CD14-positive monocyte (primary cell): ENCODE measurements at regions not wholly inside any gene's neighbourhood (a gene's known extent, or its start where the extent isn't known, plus 50 kb on each side); places are given as distances from the start of the nearest gene placed in this dataset.

ENCODE experiments used
- DNase-seq, 3 donors: peaks; one replicate each; pipeline ENCODE4 v3.0.0-alpha.2; 2011 to 2022
- H2AFZ ChIP-seq: 2 replicates; pipeline ENCODE4 v1.6.0; 2012; ENCODE audit warnings: mild to moderate bottlenecking, low read depth, low read length, inconsistent platforms; ENCODE audit not compliant: insufficient read depth, poor library complexity, severe bottlenecking
- H3K27ac ChIP-seq, 2 donors: 1 replicate in 1 of 2; 2 replicates in 1 of 2; pipeline ENCODE4 v1.5.1; 2012 to 2013; ENCODE audit warnings: low read length in 2 of 2, control low read depth in 1 of 2, inconsistent platforms in 1 of 2, low read depth in 1 of 2, mild to moderate bottlenecking in 1 of 2
- H3K27me3 ChIP-seq, 2 donors: one replicate each; pipeline versions ENCODE4 v1.6.0 to v1.6.1; 2011 to 2013; ENCODE audit warnings: low read length in 2 of 2; ENCODE audit not compliant: control insufficient read depth in 2 of 2, insufficient read depth in 2 of 2
- H3K36me3 ChIP-seq, 2 donors: replicated peaks in 1 of 2; 1 replicate in 1 of 2; 2 replicates in 1 of 2; pipeline versions ENCODE4 v1.5.1 to v1.6.1; 2012 to 2013; ENCODE audit warnings: low read length in 2 of 2, control low read depth in 1 of 2, inconsistent platforms in 1 of 2, mild to moderate bottlenecking in 1 of 2; ENCODE audit not compliant: insufficient read depth in 2 of 2, control insufficient read depth in 1 of 2
- H3K4me1 ChIP-seq, 2 donors: 1 replicate in 1 of 2; 2 replicates in 1 of 2; pipeline versions ENCODE4 v1.5.1 to v1.6.1; 2012 to 2013; ENCODE audit warnings: low read length in 2 of 2, control low read depth in 1 of 2, inconsistent platforms in 1 of 2, mild to moderate bottlenecking in 1 of 2, moderate library complexity in 1 of 2; ENCODE audit not compliant: insufficient read depth in 2 of 2, control insufficient read depth in 1 of 2
- H3K4me2 ChIP-seq: replicated peaks from 2 replicates; pipeline ENCODE3; 2012; ENCODE audit warnings: low read length, moderate library complexity, mild to moderate bottlenecking; ENCODE audit not compliant: poor library complexity, severe bottlenecking; ENCODE audit errors: extremely low read depth
- H3K4me3 ChIP-seq, 3 experiments: fragments of 200-600 bp in 1 of 3; sonication (generic) in 1 of 3; replicated peaks in 1 of 3; 1 replicate in 2 of 3; 2 replicates in 1 of 3; pipeline ENCODE4 v1.5.1; 2011 to 2013; ENCODE audit warnings: low read length in 3 of 3, mild to moderate bottlenecking in 3 of 3, control low read depth in 2 of 3, low read depth in 2 of 3, inconsistent platforms in 1 of 3, moderate library complexity in 1 of 3
- H3K79me2 ChIP-seq: 2 replicates; pipeline ENCODE4 v1.6.0; 2012; ENCODE audit warnings: mild to moderate bottlenecking, control low read depth, inconsistent platforms, low read length, moderate library complexity; ENCODE audit not compliant: insufficient read depth
- H3K9ac ChIP-seq: 2 replicates; pipeline ENCODE4 v1.6.0; 2017; ENCODE audit warnings: low read length, mild to moderate bottlenecking; ENCODE audit not compliant: insufficient read depth, poor library complexity, severe bottlenecking
- H3K9me3 ChIP-seq, 2 donors: replicated peaks in 1 of 2; 1 replicate in 1 of 2; 2 replicates in 1 of 2; pipeline versions ENCODE4 v1.5.1 to v1.6.1; 2012 to 2013; ENCODE audit warnings: low read length in 2 of 2, control low read depth in 1 of 2; ENCODE audit not compliant: control insufficient read depth in 1 of 2, insufficient read depth in 1 of 2
- H4K20me1 ChIP-seq: 2 replicates; pipeline ENCODE4 v1.6.0; 2012; ENCODE audit warnings: mild to moderate bottlenecking, low read length, control low read depth, moderate library complexity; ENCODE audit not compliant: insufficient read depth
- H3K27ac Mint-ChIP-seq, 7 donors: one replicate each; pipeline ENCODE4 v1.8.0; 2020; ENCODE audit warnings: mild to moderate bottlenecking in 7 of 7, mixed read lengths in 7 of 7, moderate library complexity in 6 of 7, inconsistent platforms in 2 of 7
- H3K27me3 Mint-ChIP-seq, 3 donors: one replicate each; pipeline ENCODE4 v1.8.0; 2021 to 2022; ENCODE audit warnings: low read depth in 3 of 3, mild to moderate bottlenecking in 3 of 3, mixed read lengths in 3 of 3, moderate library complexity in 3 of 3, inconsistent platforms in 1 of 3
- H3K36me3 Mint-ChIP-seq, 2 donors: one replicate each; pipeline ENCODE4 v1.8.0; 2020; ENCODE audit warnings: mixed read lengths in 2 of 2, inconsistent platforms in 1 of 2, mild to moderate bottlenecking in 1 of 2
- H3K4me1 Mint-ChIP-seq: one replicate; pipeline ENCODE4 v1.8.0; 2020; ENCODE audit warnings: mild to moderate bottlenecking, mixed read lengths
- H3K4me3 Mint-ChIP-seq, 2 donors: one replicate each; pipeline ENCODE4 v1.8.0; 2020; ENCODE audit warnings: mild to moderate bottlenecking in 2 of 2, mixed read lengths in 2 of 2, moderate library complexity in 1 of 2
- H3K9me3 Mint-ChIP-seq, 7 donors: one replicate each; pipeline ENCODE4 v1.8.0; 2020 to 2022; ENCODE audit warnings: mixed read lengths in 7 of 7, mild to moderate bottlenecking in 6 of 7, moderate library complexity in 6 of 7, inconsistent platforms in 2 of 7
- WGBS: methylation state at CpG from one replicate; pipeline ENCODE4 v1.1.5; 2013; ENCODE audit warnings: missing lambda C conversion rate; ENCODE audit not compliant: insufficient coverage; 5-methylcytosine and 5-hydroxymethylcytosine counted together
- intact Hi-C, 2 donors: fragments of 100-400 bp; cut with micrococcal nuclease; formaldehyde crosslinking; loops; one replicate each; pipeline versions ENCODE4 v1.15.0 to v1.15.1; 2023
- TF ChIP-seq, protein P1 (sequence below): fragments of 200-600 bp; IDR thresholded peaks from one replicate; pipeline ENCODE4 v1.8.0; 2022; ENCODE audit warnings: antibody characterized with exemption, mild to moderate bottlenecking

DNA sequence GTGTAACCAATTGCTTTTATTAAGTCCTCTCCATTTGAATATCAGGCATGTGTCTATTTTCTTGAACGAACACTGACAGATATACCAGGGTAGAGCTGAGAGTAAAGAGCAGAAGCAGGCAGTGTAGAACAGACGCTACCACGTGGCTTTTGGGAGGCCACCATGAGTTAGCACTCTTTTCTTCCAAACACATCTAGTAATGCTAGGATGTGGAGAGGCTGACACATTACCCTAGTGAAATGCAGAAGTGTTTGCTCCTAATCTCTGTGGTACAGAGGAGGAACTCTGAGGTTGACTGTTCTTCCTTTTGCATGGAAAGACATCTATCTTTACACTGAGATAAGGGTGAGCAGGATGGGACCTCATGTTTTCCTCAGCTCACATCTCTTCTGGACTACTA, 216.3 kb downstream of the SATB1 start:
- H3K4me1 Mint-ChIP-seq = peaks cover 18% of the 10 kb centered on the region
- WGBS = no CpG with 5 or more reads among the region's 3 CpGs
- H3K27ac Mint-ChIP-seq = peak overlapping the region in 4 of 7 donors; percentile 46 to 77 (median 58)
- H3K4me3 ChIP-seq = no peak overlapping the region
- no peaks in the 10 kb centered on the region for H3K36me3 ChIP-seq
- peaks cover 0 to 2% (median 0%) of the 10 kb centered on the region in 7 donors for H3K9me3 Mint-ChIP-seq
- H3K9me3 ChIP-seq = no peaks in the 10 kb centered on the region
- no peaks in the 10 kb centered on the region for H4K20me1 ChIP-seq
- H3K27me3 Mint-ChIP-seq = no peaks in the 10 kb centered on the region
- no peak overlapping the region for H3K4me2 ChIP-seq
- peaks cover 11 to 13% of the 10 kb centered on the region in 2 donors for H3K4me1 ChIP-seq
- no peak overlapping the region for H2AFZ ChIP-seq
- no peaks in the 10 kb centered on the region for H3K36me3 Mint-ChIP-seq
- H3K79me2 ChIP-seq = no peaks in the 10 kb centered on the region
- TF ChIP-seq, protein P1, sequence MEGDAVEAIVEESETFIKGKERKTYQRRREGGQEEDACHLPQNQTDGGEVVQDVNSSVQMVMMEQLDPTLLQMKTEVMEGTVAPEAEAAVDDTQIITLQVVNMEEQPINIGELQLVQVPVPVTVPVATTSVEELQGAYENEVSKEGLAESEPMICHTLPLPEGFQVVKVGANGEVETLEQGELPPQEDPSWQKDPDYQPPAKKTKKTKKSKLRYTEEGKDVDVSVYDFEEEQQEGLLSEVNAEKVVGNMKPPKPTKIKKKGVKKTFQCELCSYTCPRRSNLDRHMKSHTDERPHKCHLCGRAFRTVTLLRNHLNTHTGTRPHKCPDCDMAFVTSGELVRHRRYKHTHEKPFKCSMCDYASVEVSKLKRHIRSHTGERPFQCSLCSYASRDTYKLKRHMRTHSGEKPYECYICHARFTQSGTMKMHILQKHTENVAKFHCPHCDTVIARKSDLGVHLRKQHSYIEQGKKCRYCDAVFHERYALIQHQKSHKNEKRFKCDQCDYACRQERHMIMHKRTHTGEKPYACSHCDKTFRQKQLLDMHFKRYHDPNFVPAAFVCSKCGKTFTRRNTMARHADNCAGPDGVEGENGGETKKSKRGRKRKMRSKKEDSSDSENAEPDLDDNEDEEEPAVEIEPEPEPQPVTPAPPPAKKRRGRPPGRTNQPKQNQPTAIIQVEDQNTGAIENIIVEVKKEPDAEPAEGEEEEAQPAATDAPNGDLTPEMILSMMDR = no peak
- H3K27ac ChIP-seq = no peak overlapping the region
- H3K27me3 ChIP-seq = no peaks in the 10 kb centered on the region
- DNase-seq = peak; percentile 29 to 61 (median 40)
- H3K4me3 Mint-ChIP-seq = peak overlapping the region in 1 of 2 donors; percentile 5
- H3K9ac ChIP-seq = no peak overlapping the region
- intact Hi-C loops = no loop called here

DNA sequence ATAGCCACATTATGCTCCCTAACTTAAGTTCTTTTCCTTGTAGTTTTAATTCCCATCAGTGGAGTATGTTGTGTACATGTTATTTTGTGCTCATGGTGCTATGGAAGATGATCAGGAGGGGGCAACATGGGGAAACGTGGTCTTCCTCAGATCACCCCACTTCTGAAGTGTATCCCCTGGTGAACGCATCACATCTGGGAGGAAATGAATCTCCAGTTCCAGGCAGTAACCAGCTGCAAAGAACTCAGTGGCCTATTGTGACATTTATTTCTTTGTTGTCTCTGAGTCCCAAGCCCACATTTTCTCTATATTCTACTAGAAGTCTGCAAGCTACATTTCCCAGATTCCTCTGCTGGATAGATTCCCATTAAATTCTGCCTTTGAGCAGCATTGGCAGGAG, 217.0 kb downstream of the SATB1 start:
- Histone ChIP-seq H4K20me1 (no peaks in the 10 kb centered on the region), H3K4me3 (no peak overlapping the region), H3K4me1 (peaks cover 11 to 13% of the 10 kb centered on the region in 2 donors), H3K9ac (no peak overlapping the region), H3K79me2 (no peaks in the 10 kb centered on the region), H3K9me3 (no peaks in the 10 kb centered on the region), H3K36me3 (no peaks in the 10 kb centered on the region), H3K27ac (no peak overlapping the region), H3K27me3 (no peaks in the 10 kb centered on the region), H3K4me2 (no peak overlapping the region), H2AFZ (no peak overlapping the region)
- H3K9me3 Mint-ChIP-seq = peaks cover 0 to 2% (median 0%) of the 10 kb centered on the region in 7 donors
- TF ChIP-seq, protein P1 = no peak
- DNase-seq = no peak
- H3K27ac Mint-ChIP-seq = peak overlapping the region in 2 of 7 donors; percentile 62 to 77
- H3K27me3 Mint-ChIP-seq = no peaks in the 10 kb centered on the region
- intact Hi-C loops = no loop called here
- peaks cover 18% of the 10 kb centered on the region for H3K4me1 Mint-ChIP-seq
- WGBS = 0% methylated on average over 2 of the region's 2 CpGs
- H3K4me3 Mint-ChIP-seq = no peak overlapping the region
- no peaks in the 10 kb centered on the region for H3K36me3 Mint-ChIP-seq
